OCI-LY7 (cell line): ENCODE measurements at regions not wholly inside any gene's neighbourhood (a gene's known extent, or its start where the extent isn't known, plus 50 kb on each side); places are given as distances from the start of the nearest gene placed in this dataset.
A peak's percentile ranks its signal among the peaks of the same experiment; 100 is the strongest.

Source experiments
- BruUV-seq: library from RNA; stranded (reverse); fragments of 400-500 nt; replicated peaks from 2 replicates; lab custom pipeline; 2021; lab: Mats Ljungman, UMichigan
- CTCF ChIA-PET: fragments of 300-600 bp; sonication (Branson Sonifier 250); formaldehyde crosslinking; loops from one replicate; lab custom pipeline; 2022; ENCODE audit warnings: antibody characterized with exemption; ENCODE audit not compliant: unreplicated experiment; lab: Charles Lee
- POLR2A ChIA-PET: fragments of 300-600 bp; sonication (Branson Sonifier 250); formaldehyde crosslinking; loops from one replicate; lab custom pipeline; 2022; ENCODE audit warnings: antibody characterized with exemption; lab: Charles Lee
- DNase-seq: peaks from one replicate; pipeline ENCODE4 v3.0.0-alpha.2; 2015; ENCODE audit warnings: low spot score
- H2AFZ ChIP-seq: fragments of 200-600 bp; sonication (generic), shearing (Covaris generic); 2 replicates; pipeline ENCODE4 v1.6.1; 2014; ENCODE audit warnings: mild to moderate bottlenecking, antibody characterized with exemption, low read length, moderate library complexity
- H3K27ac ChIP-seq: fragments of 200-600 bp; sonication (generic); 2 replicates; pipeline ENCODE4 v1.5.1; 2014; ENCODE audit warnings: mixed run types, low read depth, mild to moderate bottlenecking, moderate library complexity, low read length, inconsistent platforms; ENCODE audit not compliant: poor library complexity, severe bottlenecking
- H3K36me3 ChIP-seq: fragments of 200-600 bp; sonication (generic); 2 replicates; pipeline ENCODE4 v1.6.1; 2014; ENCODE audit warnings: mild to moderate bottlenecking, antibody characterized with exemption, low read length, moderate library complexity, mixed read lengths; ENCODE audit not compliant: insufficient read depth
- H3K4me1 ChIP-seq: fragments of 200-600 bp; sonication (generic); 2 replicates; pipeline ENCODE4 v1.5.1; 2014; ENCODE audit warnings: mild to moderate bottlenecking, low read length; ENCODE audit not compliant: insufficient read depth, poor library complexity, severe bottlenecking
- H3K4me2 ChIP-seq: fragments of 200-600 bp; sonication (generic); 2 replicates; pipeline ENCODE4 v1.6.1; 2014; ENCODE audit warnings: mild to moderate bottlenecking, low read length
- H3K4me3 ChIP-seq: fragments of 200-600 bp; sonication (generic); 2 replicates; pipeline ENCODE4 v1.5.1; 2014; ENCODE audit warnings: mild to moderate bottlenecking, low read depth, low read length; ENCODE audit not compliant: poor library complexity, severe bottlenecking
- H3K79me2 ChIP-seq: fragments of 200-600 bp; sonication (generic); 2 replicates; pipeline ENCODE4 v1.6.1; 2016; ENCODE audit warnings: low read depth, mild to moderate bottlenecking, low read length, moderate library complexity, mixed read lengths; ENCODE audit not compliant: insufficient read depth
- H3K9me2 ChIP-seq: fragments of 200-600 bp; sonication (generic); 2 replicates; pipeline ENCODE4 v1.6.1; 2016; ENCODE audit warnings: mild to moderate bottlenecking, low read length, mixed read lengths; ENCODE audit not compliant: insufficient read depth
- H3K9me3 ChIP-seq: fragments of 200-600 bp; sonication (generic); 2 replicates; pipeline ENCODE4 v1.6.1; 2014; ENCODE audit warnings: mild to moderate bottlenecking, mixed run types, low read length, mixed read lengths
- H4K20me1 ChIP-seq: fragments of 200-600 bp; sonication (generic); 2 replicates; pipeline ENCODE4 v1.6.1; 2014; ENCODE audit warnings: mild to moderate bottlenecking, antibody characterized with exemption, low read length, moderate library complexity, mixed read lengths; ENCODE audit not compliant: insufficient read depth
- CTCF ChIP-seq: fragments of 200-600 bp; sonication (generic); conservative IDR thresholded peaks from 2 replicates; pipeline ENCODE4 v1.5.1; 2014; ENCODE audit warnings: mild to moderate bottlenecking, antibody characterized with exemption, low read length, moderate library complexity, mixed read lengths
- EZH2phosphoT487 ChIP-seq: fragments of 200-600 bp; sonication (generic); IDR thresholded peaks from 2 replicates; pipeline ENCODE4 v1.6.1; 2018; ENCODE audit warnings: low read depth, borderline replicate concordance, mild to moderate bottlenecking, mixed run types, antibody characterized with exemption, low read length, moderate library complexity, mixed read lengths
- intact Hi-C: fragments of 100-400 bp; cut with micrococcal nuclease; formaldehyde crosslinking; loops from one replicate; pipeline ENCODE4 v1.10.0; 2022; ENCODE audit not compliant: unreplicated experiment

- BruUV-seq, result no TSS peak
- no peaks in the 10 kb centered on the region for H3K9me3 ChIP-seq
- intact Hi-C loops, result loop anchor here (5.0 kb wide), 1 partner anchor 260 kb away; no protein-coding TSS in a partner anchor
- no peaks in the 10 kb centered on the region for H3K9me2 ChIP-seq
- H3K36me3 ChIP-seq, result no peaks in the 10 kb centered on the region; the same call in 1 of the 2 replicates
- peak; percentile 85 for DNase-seq
- H3K4me2 ChIP-seq, result peak overlapping the region; percentile 81
- no peaks in the 10 kb centered on the region for H3K79me2 ChIP-seq
- H3K4me1 ChIP-seq, result peaks cover 50% of the 10 kb centered on the region
- no peaks in the 10 kb centered on the region for H4K20me1 ChIP-seq
- peak overlapping the region; percentile 96 for H2AFZ ChIP-seq
- ChIA-PET POLR2A (interaction anchor here (0.7 to 1.9 kb wide), 10 partner anchors 10 to 426 kb away, joined by 3 to 12 read pairs (median 4); no protein-coding TSS in a partner anchor), CTCF (interaction anchor here (0.5 to 0.9 kb wide), 2 partner anchors 70 to 324 kb away, joined by 3 read pairs; no protein-coding TSS in a partner anchor)
- TF ChIP-seq CTCF (no peak), EZH2phosphoT487 (no peak)
- H3K4me3 ChIP-seq, result peak overlapping the region; percentile 58
- peak overlapping the region; percentile 84 for H3K27ac ChIP-seq
Measured at GRCh38 chr5:56412601-56413379, 179.7 kb upstream of the ANKRD55 start.

DNA sequence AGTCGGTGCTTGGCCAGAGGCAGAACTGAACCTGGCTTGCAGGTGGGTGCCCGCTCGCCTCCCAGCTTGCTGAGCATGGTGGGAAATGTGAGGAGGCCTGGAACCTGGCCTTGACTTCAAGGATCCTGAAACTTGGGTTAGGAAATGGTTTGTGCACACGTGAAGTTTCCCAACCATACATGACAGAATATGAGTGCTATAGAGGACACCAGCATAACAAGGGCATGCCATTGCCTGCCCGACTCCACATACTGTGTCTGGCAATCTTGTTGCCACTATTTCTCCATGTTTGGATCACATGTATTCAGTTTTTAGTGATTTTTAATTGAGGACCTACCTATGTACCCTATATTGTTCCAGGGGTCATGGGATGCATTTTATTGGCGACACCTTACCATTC, 177.6 kb upstream of the ANKRD55 start:
- no peak for TF ChIP-seq CTCF
- no peak for TF ChIP-seq EZH2phosphoT487
- intact Hi-C loops, result loop anchor here (5.0 kb wide), 1 partner anchor 262 kb away; no protein-coding TSS in a partner anchor

More for the DNA sequence above, 177.6 kb upstream of the ANKRD55 start:
- H3K9me2 ChIP-seq, result no peaks in the 10 kb centered on the region
- no peaks in the 10 kb centered on the region for H3K79me2 ChIP-seq
- no peaks in the 10 kb centered on the region for H3K9me3 ChIP-seq
- no peak overlapping the region for H2AFZ ChIP-seq
- no peak for DNase-seq
- no peak overlapping the region for H3K27ac ChIP-seq
- BruUV-seq, result no TSS peak
- no peaks in the 10 kb centered on the region for H4K20me1 ChIP-seq
- POLR2A ChIA-PET, result interaction anchor here (0.5 kb wide), 1 partner anchor 765 kb away, joined by 3 read pairs; no protein-coding TSS in a partner anchor
- CTCF ChIA-PET, result no interaction called here
- no peak overlapping the region for H3K4me2 ChIP-seq
- peaks cover 42% of the 10 kb centered on the region for H3K4me1 ChIP-seq
- no peak overlapping the region for H3K4me3 ChIP-seq
- no peaks in the 10 kb centered on the region for H3K36me3 ChIP-seq
